Midbrain (tissue), 1 donor: ENCODE measurements at regions not wholly inside any gene's neighbourhood (a gene's known extent, or its start where the extent isn't known, plus 50 kb on each side); places are given as distances from the start of the nearest gene placed in this dataset.

ENCODE experiments used
- DNase-seq: peaks from one replicate; lab custom pipeline; 2025; lab: John Stamatoyannopoulos, UW

GRCh38 chr17:51548125-51548524, 287.8 kb downstream of the UTP18 start:
- no peak for DNase-seq

- DNase-seq: no peak
Observed at GRCh38 chr17:51555153-51555552, 294.8 kb downstream of the UTP18 start.

DNA sequence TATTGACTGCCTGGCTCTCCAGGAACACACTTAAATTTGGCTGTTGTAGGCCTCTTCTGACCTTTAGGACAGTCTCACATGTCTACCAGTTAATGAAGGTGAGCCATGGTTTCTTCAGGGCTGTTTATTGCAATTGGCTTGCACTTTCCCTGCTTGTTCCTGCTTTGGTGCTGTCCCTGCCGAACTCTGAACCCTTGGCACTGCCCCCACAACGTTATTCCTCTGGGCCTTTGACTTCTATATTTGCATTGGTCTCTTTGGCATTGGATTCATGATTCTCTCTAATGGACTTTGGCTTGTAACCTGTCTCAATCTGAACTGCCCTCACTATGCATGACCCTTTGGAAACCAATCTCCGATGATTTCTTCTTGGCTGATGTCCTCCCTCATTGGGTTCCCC, 299.4 kb downstream of the UTP18 start:
- no peak for DNase-seq

GRCh38 chr17:51560398-51560797, 300.1 kb downstream of the UTP18 start:
- DNase-seq: no peak

DNA sequence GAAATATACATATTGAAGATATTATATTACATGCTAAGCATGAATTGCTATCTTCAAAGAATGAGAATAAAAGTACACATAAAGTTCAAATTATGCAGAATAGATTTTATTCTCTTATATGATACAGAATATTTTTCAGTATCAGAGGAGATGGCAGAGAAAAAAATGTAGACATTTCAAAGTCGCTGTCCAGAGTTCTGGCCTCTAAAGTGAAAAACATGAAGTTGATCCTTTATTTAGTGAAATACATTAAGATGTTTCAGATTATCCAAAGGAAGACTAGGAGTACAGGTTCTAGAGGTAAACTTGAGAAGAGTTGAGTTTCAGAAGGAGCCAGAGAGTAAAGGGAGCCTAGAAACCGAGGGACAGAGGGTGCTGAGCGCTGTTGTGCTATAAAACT, 303.6 kb downstream of the UTP18 start:
- no peak for DNase-seq

- no peak for DNase-seq
Observed at GRCh38 chr17:51572115-51572514, 311.8 kb downstream of the UTP18 start.
